ENCODE measurements at regions not wholly inside any gene's neighbourhood (a gene's known extent, or its start where the extent isn't known, plus 50 kb on each side); places are given as distances from the start of the nearest gene placed in this dataset.

GRCh38 chr16:10252155-10252554 is 69.9 kb upstream of the GRIN2A start:
- no peak overlapping the region for H3K9ac ChIP-seq (ENCODE audit: insufficient read depth in 1 of 2, low read length in 2 of 2)
- TF ChIP-seq CTCF (IDR thresholded peaks at IDR 0.05; ENCODE audit: control extremely low read depth, extremely low read depth), result no peak
- H3K36me3 ChIP-seq (ENCODE audit: control insufficient read depth in 4 of 4, insufficient read depth in 4 of 4, low read length in 4 of 4), result no peaks in the 10 kb centered on the region
- no peak overlapping the region for H3K27ac ChIP-seq (ENCODE audit: low read depth in 1 of 2, low read length in 1 of 2)
- no peak for DNase-seq
- H3K27me3 ChIP-seq (ENCODE audit: control insufficient read depth in 3 of 3, insufficient read depth in 3 of 3, low read length in 2 of 3), result peaks cover 0 to 3% (median 0%) of the 10 kb centered on the region in 3 donors
- no peak for ATAC-seq (ENCODE audit: insufficient read depth, low FRiP score)
- H3K4me3 ChIP-seq, result no peak overlapping the region
- no peaks in the 10 kb centered on the region for H3K4me1 ChIP-seq (ENCODE audit: control insufficient read depth in 5 of 5, insufficient read depth in 5 of 5, low read length in 5 of 5)
- H3K9me3 ChIP-seq (ENCODE audit: control insufficient read depth in 4 of 4, insufficient read depth in 3 of 4, low read length in 3 of 4), result no peaks in the 10 kb centered on the region
- WGBS, 2 donors, result 91 to 97% methylated on average over 31 of the region's 31 CpGs

GRCh38 chr16:10253409-10253808 is 71.2 kb upstream of the GRIN2A start:
- Histone ChIP-seq H3K9me3 (ENCODE audit: control insufficient read depth in 4 of 4, insufficient read depth in 3 of 4, low read length in 3 of 4) (no peaks in the 10 kb centered on the region), H3K27me3 (ENCODE audit: control insufficient read depth in 3 of 3, insufficient read depth in 3 of 3, low read length in 2 of 3) (peaks cover 0 to 3% (median 0%) of the 10 kb centered on the region in 3 donors), H3K27ac (ENCODE audit: low read depth in 1 of 2, low read length in 1 of 2) (no peak overlapping the region), H3K4me1 (ENCODE audit: control insufficient read depth in 5 of 5, insufficient read depth in 5 of 5, low read length in 5 of 5) (no peaks in the 10 kb centered on the region), H3K4me3 (no peak overlapping the region), H3K36me3 (ENCODE audit: control insufficient read depth in 4 of 4, insufficient read depth in 4 of 4, low read length in 4 of 4) (no peaks in the 10 kb centered on the region), H3K9ac (ENCODE audit: insufficient read depth in 1 of 2, low read length in 2 of 2) (no peak overlapping the region)
- no peak for DNase-seq
- no peak for TF ChIP-seq CTCF (IDR thresholded peaks at IDR 0.05; ENCODE audit: control extremely low read depth, extremely low read depth)
- WGBS, 2 donors, result 71 to 84% methylated on average over 10 of the region's 10 CpGs
- no peak for ATAC-seq (ENCODE audit: insufficient read depth, low FRiP score)

GRCh38 chr16:10255728-10256127 is 73.5 kb upstream of the GRIN2A start:
- H3K36me3 ChIP-seq (ENCODE audit: control insufficient read depth in 4 of 4, insufficient read depth in 4 of 4, low read length in 4 of 4), result no peaks in the 10 kb centered on the region
- H3K4me1 ChIP-seq (ENCODE audit: control insufficient read depth in 5 of 5, insufficient read depth in 5 of 5, low read length in 5 of 5), result no peaks in the 10 kb centered on the region
- H3K4me3 ChIP-seq, result no peak overlapping the region
- no peak for TF ChIP-seq CTCF (IDR thresholded peaks at IDR 0.05; ENCODE audit: control extremely low read depth, extremely low read depth)
- DNase-seq (no peak), ATAC-seq (ENCODE audit: insufficient read depth, low FRiP score) (no peak)
- H3K9ac ChIP-seq (ENCODE audit: insufficient read depth in 1 of 2, low read length in 2 of 2), result no peak overlapping the region
- 71 to 86% methylated on average over 3 of the region's 3 CpGs for WGBS, 2 donors
- peaks cover 0 to 3% (median 0%) of the 10 kb centered on the region in 3 donors for H3K27me3 ChIP-seq (ENCODE audit: control insufficient read depth in 3 of 3, insufficient read depth in 3 of 3, low read length in 2 of 3)
- no peaks in the 10 kb centered on the region for H3K9me3 ChIP-seq (ENCODE audit: control insufficient read depth in 4 of 4, insufficient read depth in 3 of 4, low read length in 3 of 4)
- no peak overlapping the region for H3K27ac ChIP-seq (ENCODE audit: low read depth in 1 of 2, low read length in 1 of 2)
